DND-41 (cell line): ENCODE measurements at regions not wholly inside any gene's neighbourhood (a gene's known extent, or its start where the extent isn't known, plus 50 kb on each side); places are given as distances from the start of the nearest gene placed in this dataset.

Source experiments
- ATAC-seq: fragments of 200-7000 bp; cut with Tn5 transposase; 3 replicates; pipeline ENCODE4 v1.9.1; 2021; ENCODE audit warnings: low read depth; ENCODE audit not compliant: insufficient read depth
- DNase-seq: peaks from one replicate; pipeline ENCODE4 v3.0.0-alpha.2; 2020
- H2AFZ ChIP-seq: 2 replicates; pipeline ENCODE4 v1.6.0; 2012; ENCODE audit warnings: low read depth, low read length
- H3K27ac ChIP-seq: 2 replicates; pipeline ENCODE4 v1.5.1; 2012; ENCODE audit warnings: low read length, inconsistent platforms
- H3K27me3 ChIP-seq: fragments of 200-600 bp; sonication (generic); 2 replicates; pipeline ENCODE4 v1.6.0; 2012; ENCODE audit warnings: low read length, mild to moderate bottlenecking, inconsistent platforms; ENCODE audit not compliant: insufficient read depth, poor library complexity
- H3K36me3 ChIP-seq: 2 replicates; pipeline ENCODE4 v1.5.1; 2012; ENCODE audit warnings: low read length, inconsistent platforms; ENCODE audit not compliant: insufficient read depth
- H3K4me1 ChIP-seq: 2 replicates; pipeline ENCODE4 v1.5.1; 2012; ENCODE audit warnings: mild to moderate bottlenecking, low read length; ENCODE audit not compliant: insufficient read depth
- H3K4me2 ChIP-seq: 2 replicates; pipeline ENCODE4 v1.6.0; 2012; ENCODE audit warnings: mild to moderate bottlenecking, moderate library complexity, low read length, inconsistent platforms; ENCODE audit not compliant: insufficient read depth
- H3K4me3 ChIP-seq, 2 experiments: fragments of 200-600 bp in 1 of 2; shearing (Covaris generic) in 1 of 2; 2 replicates each; pipeline ENCODE4 v1.5.1; 2012 to 2016; ENCODE audit warnings: inconsistent platforms in 2 of 2, low read length in 2 of 2, mild to moderate bottlenecking in 2 of 2, low read depth in 1 of 2, moderate library complexity in 1 of 2
- H3K79me2 ChIP-seq: 2 replicates; pipeline ENCODE4 v1.6.0; 2012; ENCODE audit warnings: low read length, inconsistent platforms; ENCODE audit not compliant: insufficient read depth
- H3K9ac ChIP-seq: 2 replicates; pipeline ENCODE4 v1.6.0; 2012; ENCODE audit warnings: low read depth, mild to moderate bottlenecking, inconsistent platforms, low read length, moderate library complexity
- H3K9me3 ChIP-seq: 2 replicates; pipeline ENCODE4 v1.5.1; 2012; ENCODE audit warnings: low read length, moderate library complexity, mild to moderate bottlenecking, inconsistent platforms; ENCODE audit not compliant: insufficient read depth, severe bottlenecking
- H4K20me1 ChIP-seq: 2 replicates; pipeline ENCODE4 v1.6.0; 2012; ENCODE audit warnings: low read length; ENCODE audit not compliant: insufficient read depth
- CTCF ChIP-seq: IDR thresholded peaks from 2 replicates; pipeline ENCODE4 v1.5.1; 2012; ENCODE audit warnings: borderline replicate concordance, low read length, moderate library complexity, mild to moderate bottlenecking; ENCODE audit not compliant: poor library complexity, severe bottlenecking; ENCODE audit errors: extremely low read depth
- EZH2 ChIP-seq: IDR thresholded peaks from 3 replicates; pipeline ENCODE4 v1.6.1; 2012; ENCODE audit warnings: borderline replicate concordance, low read depth, mild to moderate bottlenecking, moderate library complexity, low read length, inconsistent platforms; ENCODE audit not compliant: severe bottlenecking

GRCh38 chr17:31680126-31680525 is 178.9 kb downstream of the COPRS start:
- Histone ChIP-seq H3K4me2 (no peak overlapping the region), H4K20me1 (no peaks in the 10 kb centered on the region), H3K4me3 (no peak overlapping the region), H3K9ac (no peak overlapping the region), H3K27me3 (peaks cover 3% of the 10 kb centered on the region), H3K79me2 (no peaks in the 10 kb centered on the region), H2AFZ (no peak overlapping the region), H3K27ac (no peak overlapping the region), H3K36me3 (no peaks in the 10 kb centered on the region), H3K4me1 (no peaks in the 10 kb centered on the region), H3K9me3 (no peaks in the 10 kb centered on the region)
- DNase-seq (no peak), ATAC-seq (no peak)
- no peak for TF ChIP-seq EZH2
- TF ChIP-seq CTCF = no peak

DNA sequence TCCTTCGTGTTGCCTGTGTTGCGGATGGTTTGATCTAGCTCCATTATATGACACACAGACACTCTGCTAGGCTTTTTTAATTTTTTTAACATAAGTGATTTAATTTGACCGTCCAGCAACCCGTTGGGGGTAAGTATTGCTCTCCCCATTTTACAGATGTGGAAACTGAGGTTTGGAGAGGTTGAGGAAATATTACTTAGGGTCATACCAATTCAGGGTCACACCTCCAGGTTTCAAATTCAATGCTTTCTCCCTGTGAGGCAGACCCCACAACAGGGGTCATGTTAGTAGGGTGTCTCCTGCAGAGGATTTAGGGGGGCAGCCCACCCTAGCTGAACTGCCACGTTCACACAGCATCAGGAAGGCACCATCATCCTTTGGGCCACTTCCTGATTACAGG is 179.4 kb downstream of the COPRS start:
- Histone ChIP-seq H3K9me3 (no peaks in the 10 kb centered on the region), H3K4me1 (no peaks in the 10 kb centered on the region), H4K20me1 (no peaks in the 10 kb centered on the region), H3K27ac (no peak overlapping the region), H2AFZ (no peak overlapping the region), H3K27me3 (peaks cover 3% of the 10 kb centered on the region), H3K36me3 (no peaks in the 10 kb centered on the region), H3K9ac (no peak overlapping the region), H3K4me3 (no peak overlapping the region), H3K79me2 (no peaks in the 10 kb centered on the region), H3K4me2 (no peak overlapping the region)
- DNase-seq = no peak
- no peak for ATAC-seq
- TF ChIP-seq CTCF (no peak), EZH2 (no peak)

DNA sequence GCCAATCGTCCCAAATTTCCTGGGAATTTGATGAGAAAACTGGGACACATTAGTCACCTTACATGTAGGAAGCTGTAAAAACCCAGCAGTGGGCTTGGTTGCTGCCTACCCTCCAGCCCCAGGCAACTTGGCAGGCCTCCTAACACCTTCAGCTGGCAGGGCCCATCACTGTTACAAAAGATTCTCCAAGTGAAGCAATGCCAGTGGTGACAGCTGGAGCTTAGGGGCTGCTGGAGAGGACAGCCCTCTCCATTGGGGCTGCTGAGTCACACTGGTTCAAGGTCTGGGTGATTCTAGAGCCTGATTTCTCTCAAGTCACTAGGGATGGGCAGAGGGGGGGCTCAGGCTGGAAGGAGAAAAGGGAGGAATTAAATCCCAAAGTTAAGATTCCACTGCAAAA is 180.6 kb downstream of the COPRS start:
- H3K36me3 ChIP-seq = no peaks in the 10 kb centered on the region
- H3K9ac ChIP-seq = no peak overlapping the region
- ATAC-seq (no peak), DNase-seq (no peak)
- H2AFZ ChIP-seq = no peak overlapping the region
- no peaks in the 10 kb centered on the region for H3K79me2 ChIP-seq
- H3K4me2 ChIP-seq = no peak overlapping the region
- no peak overlapping the region for H3K4me3 ChIP-seq
- no peak for TF ChIP-seq CTCF
- no peak for TF ChIP-seq EZH2
- no peaks in the 10 kb centered on the region for H3K4me1 ChIP-seq
- H3K27me3 ChIP-seq = no peaks in the 10 kb centered on the region
- no peaks in the 10 kb centered on the region for H3K9me3 ChIP-seq
- no peaks in the 10 kb centered on the region for H4K20me1 ChIP-seq
- no peak overlapping the region for H3K27ac ChIP-seq

DNA sequence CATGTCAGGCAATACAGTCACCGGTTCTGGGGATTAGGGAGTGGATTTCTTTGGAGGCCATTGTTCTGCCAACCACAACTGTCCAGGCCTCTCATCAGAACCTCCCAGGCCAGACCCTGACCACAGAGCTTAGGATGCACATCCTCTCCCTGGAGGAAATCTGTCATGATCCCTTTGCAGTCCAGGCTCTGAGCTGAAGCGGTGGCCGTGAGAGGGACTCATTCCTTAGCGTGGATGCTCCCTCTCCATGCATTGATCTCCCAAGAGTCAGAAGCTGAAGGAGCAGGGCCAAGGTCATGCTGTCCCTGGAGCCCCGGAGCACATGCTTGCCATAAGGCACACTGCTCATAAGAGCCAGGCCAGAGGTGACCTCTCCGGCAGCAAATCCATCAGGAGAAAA is 181.4 kb downstream of the COPRS start:
- TF ChIP-seq EZH2 = no peak
- no peak for TF ChIP-seq CTCF
- Histone ChIP-seq H3K79me2 (no peaks in the 10 kb centered on the region), H4K20me1 (no peaks in the 10 kb centered on the region), H3K9me3 (no peaks in the 10 kb centered on the region), H3K9ac (no peak overlapping the region), H3K27ac (no peak overlapping the region), H2AFZ (no peak overlapping the region), H3K4me2 (no peak overlapping the region), H3K4me1 (no peaks in the 10 kb centered on the region), H3K4me3 (no peak overlapping the region), H3K36me3 (no peaks in the 10 kb centered on the region), H3K27me3 (no peaks in the 10 kb centered on the region)
- no peak for DNase-seq
- ATAC-seq = no peak
